GM18868 (cell line): ENCODE measurements at regions not wholly inside any gene's neighbourhood (a gene's known extent, or its start where the extent isn't known, plus 50 kb on each side); places are given as distances from the start of the nearest gene placed in this dataset.

ENCODE experiments used
- ATAC-seq: cut with Tn5 transposase; IDR thresholded peaks from one replicate; pipeline ENCODE4 v1.9.1; 2021; ENCODE audit warnings: mild to moderate bottlenecking, moderate library complexity; ENCODE audit not compliant: unreplicated experiment

- peak; percentile 93 for ATAC-seq
Measured at GRCh38 chr4:166594326-166594946, 639.9 kb downstream of the SPOCK3 start.

DNA sequence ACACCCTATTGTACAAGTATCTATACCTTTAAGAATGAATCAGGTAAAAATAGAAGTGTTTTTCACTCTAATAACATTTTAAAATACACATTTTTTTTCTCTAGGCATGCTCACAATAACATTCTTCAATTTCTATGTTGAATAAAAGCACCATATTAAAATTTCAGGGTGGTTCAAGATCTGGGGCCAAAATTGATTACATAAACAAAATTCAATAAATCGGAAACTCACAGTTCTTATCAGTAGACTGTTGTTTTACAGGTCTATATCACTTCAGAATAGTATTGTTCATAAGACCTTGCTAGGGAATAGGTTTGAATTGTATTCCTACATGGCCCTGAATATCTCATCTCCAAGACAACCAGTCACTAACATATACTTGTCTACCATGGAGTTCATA, 634.0 kb downstream of the SPOCK3 start:
- no peak for ATAC-seq

DNA sequence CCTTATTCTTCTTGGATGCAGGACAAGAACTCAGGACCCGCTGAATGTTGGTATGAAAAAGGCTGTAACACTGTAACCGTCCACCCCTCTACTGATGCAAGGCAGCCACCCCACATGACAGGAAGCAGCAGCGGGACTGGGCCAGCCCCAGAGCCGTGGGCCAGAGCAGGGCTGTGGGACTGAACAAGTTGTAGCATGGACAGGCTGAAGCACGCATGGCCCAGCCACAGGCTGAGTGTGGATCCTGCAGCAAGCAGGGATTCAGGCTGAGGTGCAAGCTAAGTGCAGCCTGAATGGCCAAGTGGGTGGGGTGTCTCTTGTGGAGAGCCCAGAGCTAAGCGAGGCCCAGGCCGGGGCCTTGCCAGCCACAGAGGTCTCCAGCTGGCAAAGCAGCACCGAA, 632.2 kb downstream of the SPOCK3 start:
- ATAC-seq, result no peak

GRCh38 chr4:166622425-166622977, 611.8 kb downstream of the SPOCK3 start:
- ATAC-seq, result peak; percentile 42

DNA sequence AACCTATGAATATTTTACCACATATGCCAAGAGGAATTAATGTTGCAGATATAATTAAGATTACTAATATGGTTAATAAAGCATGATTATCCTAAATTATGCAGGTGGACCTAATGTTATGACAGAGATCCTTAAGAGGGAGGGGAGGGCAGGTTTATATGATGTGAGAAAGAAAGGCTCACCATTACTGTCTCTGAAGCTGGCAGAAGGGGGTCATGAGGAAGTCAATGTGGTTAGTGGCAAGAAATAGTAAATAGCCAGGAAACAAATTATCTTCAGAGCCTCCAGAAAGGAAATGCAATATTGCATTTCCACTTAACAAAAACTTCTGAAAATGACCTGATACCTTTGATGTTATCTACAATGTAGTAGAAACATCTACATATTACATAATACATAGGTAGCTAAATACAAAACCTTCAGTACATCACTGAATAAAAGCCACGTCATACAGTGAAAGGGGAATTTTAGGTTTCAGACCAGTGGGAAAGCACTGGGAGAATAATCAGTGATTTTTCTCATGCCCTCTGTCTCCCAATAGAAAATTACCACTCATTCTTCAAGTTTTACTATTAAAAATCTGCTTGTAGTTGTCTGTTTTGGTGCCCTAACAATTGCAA, 609.2 kb downstream of the SPOCK3 start:
- ATAC-seq, result peak; percentile 80

DNA sequence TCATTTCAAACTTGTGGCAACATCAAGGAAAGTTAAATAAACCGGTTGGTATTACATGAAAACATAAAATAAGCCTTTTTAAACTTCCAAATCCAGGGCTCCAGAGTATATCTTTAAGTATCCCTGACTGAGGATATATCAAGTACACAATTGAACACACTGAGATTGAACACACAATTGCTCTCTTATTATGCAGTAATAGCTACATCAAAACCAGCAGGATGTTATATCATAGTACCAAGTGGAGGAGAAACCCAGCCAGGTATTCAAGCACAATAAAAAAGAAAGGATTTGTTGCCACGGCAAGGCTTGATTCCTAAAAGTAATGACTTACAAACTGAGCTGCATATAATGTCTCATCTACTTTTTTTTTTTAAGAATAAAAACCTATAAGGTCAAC, 605.8 kb downstream of the SPOCK3 start:
- ATAC-seq, result no peak

- ATAC-seq, result no peak
Measured at GRCh38 chr4:166635367-166635766, 598.9 kb downstream of the SPOCK3 start.

DNA sequence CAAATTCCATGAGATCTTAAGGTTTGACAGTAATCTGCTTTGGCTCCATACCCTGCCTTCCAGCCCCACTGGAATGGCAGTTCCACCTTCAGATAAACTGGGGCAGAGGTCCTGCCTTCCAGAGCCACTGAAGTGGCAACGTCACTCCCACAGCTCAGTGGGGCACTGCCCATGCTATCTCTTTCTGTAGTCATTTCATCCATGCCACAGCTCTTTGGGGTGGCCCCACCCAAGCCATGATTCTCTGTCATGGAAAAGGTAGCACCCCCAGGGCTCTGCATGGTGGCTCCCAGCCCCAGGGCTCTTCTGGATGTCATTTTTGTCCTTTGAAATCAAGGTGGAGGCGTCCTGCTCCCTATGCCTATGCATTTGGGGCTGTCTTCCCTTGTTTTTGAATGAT, 596.5 kb downstream of the SPOCK3 start:
- no peak for ATAC-seq

DNA sequence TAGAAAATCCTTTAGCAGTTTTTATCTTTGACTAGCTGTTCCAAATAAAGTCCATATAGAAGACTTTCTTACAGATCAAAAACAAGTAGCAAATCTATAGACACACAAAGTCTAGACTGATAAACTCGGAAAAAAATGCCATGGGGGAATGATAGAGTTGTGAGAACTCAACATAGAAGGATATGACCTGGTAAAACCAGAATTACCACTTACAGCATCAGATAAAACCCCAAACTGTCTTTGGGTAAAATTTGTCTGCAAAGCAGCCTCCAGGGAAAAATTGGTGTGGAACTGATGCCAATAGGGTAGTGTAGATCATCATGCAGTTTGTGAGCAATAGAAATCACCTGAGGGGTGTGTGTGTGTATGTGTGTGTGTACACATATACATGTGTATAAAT, 579.1 kb downstream of the SPOCK3 start:
- no peak for ATAC-seq

DNA sequence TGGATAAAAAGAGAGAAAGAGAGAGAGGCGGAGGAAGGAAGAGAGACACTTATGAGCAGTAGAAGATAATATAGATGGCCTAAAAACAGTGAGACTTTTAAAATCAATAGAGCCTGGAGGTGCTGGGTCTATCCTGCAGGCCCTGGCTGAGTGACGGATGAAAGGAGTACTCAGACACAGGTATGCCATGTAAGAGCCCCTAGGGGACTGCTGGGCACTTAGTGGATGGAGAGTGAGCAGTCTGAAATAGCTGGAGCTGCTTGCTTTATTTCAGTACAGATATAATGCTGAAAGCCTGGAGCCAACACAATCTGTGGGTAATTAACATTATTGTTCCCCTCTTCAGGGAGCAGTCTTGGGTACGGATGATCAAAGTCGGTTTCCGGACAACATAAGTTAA, 578.6 kb downstream of the SPOCK3 start:
- ATAC-seq, result no peak

DNA sequence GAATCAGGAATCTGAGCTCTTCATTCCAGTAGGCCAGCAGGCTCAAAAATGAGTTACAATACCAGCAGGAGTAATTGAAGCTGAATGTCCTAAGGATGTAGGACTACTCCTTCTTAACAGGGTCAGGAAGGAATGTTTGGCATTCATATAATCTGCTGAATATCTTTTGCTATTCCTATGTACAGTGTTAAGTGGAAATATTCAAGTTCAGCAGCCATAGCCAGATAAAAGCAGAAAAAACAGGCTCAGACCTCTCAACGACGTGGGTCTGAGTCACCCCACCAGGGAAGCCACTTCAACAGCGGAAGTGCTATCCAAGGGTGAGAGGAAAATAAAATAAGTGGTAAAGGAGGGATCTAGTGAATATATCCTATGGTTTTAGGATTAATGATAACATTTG, 577.0 kb downstream of the SPOCK3 start:
- no peak for ATAC-seq

- peak; percentile 35 for ATAC-seq
Measured at GRCh38 chr4:166658585-166658984, 575.7 kb downstream of the SPOCK3 start.

- peak; percentile 94 for ATAC-seq
Measured at GRCh38 chr4:166662266-166662843, 571.9 kb downstream of the SPOCK3 start.

GRCh38 chr4:166670341-166670740, 564.0 kb downstream of the SPOCK3 start:
- ATAC-seq, result no peak

DNA sequence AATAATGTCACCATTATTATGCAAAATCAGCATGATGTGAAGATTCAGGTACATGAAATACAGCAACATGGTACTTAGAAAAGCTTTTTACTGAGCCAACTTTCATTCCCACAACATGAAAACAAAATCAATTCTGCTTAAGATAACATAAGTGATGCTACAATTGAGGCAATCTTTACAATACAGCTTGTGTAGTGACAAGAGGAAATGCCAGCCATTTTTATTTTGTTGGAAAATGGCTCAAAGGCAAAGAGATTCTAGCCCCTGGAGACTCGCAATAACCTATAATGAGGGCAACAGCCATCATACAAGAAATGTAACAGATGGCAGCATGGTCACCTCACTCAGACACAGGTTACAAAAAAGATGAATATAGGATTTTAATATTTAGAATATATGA, 560.4 kb downstream of the SPOCK3 start:
- no peak for ATAC-seq

DNA sequence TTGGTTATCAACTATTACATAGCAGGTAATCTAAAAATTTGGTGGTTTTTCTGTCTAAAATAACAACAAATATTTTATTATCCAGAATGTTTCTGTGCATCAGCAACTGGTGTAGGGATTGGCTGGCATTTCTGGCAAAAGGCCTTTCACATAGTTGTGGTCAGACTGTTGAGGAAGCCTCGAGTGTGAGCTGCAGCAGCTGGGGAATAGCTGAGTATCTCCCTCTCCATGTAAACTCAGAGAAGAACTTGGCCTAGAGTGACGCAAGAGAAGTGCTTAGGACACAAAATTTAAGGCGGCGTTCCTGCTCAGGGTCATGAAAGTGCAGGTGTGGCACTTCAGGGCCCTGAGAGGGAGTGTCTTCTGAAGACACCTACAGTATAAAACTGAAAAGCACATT, 558.9 kb downstream of the SPOCK3 start:
- ATAC-seq, result no peak

DNA sequence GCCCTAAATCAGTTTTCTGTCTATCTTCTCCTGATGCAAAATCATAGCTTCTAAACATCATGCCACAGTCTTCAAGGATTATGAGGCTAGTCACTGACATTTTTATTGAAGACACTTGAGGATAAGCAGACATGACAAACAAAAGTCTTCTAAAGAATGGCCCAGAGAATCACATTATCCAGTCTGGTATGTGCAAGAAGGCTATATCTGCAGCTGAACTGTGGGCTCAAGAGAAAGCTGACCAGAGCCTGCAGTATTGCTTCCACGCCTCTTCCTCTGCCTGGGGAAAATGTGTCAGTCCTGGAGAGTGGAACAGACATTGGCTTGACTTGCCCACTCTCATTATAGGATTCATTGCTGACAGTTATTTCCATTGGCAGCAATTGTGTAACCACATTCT, 553.5 kb downstream of the SPOCK3 start:
- no peak for ATAC-seq

- no peak for ATAC-seq
Measured at GRCh38 chr4:166682200-166682599, 552.1 kb downstream of the SPOCK3 start.
